ENCODE measurements at regions not wholly inside any gene's neighbourhood (a gene's known extent, or its start where the extent isn't known, plus 50 kb on each side); places are given as distances from the start of the nearest gene placed in this dataset.

DNA sequence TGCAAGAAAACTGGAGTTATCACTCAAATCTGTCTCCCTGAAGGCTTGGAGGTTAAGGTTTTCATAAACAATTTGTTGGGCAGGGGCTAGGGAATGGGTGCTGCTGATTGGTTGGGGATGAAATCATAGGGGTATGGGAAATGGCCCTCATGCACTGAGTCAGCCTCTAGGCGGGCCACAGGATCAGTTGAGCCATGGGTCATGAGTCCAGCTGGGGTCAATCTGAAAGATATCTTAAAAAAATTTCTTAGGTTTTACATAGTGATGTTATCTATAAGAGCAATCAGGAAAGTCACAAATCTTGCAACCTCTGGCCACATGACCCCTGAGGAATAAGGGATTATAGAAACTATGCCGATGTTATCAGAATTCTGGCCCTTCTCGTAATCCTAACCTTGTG, 491.7 kb downstream of the ZIC1 start:
- intact Hi-C loops (cut with DNase I) = no loop called here
- 90% methylated on average over 3 of the region's 3 CpGs for WGBS
- DNase-seq (ENCODE audit: extremely low spot score) = no peak
- Histone ChIP-seq H3K27me3 (no peaks in the 10 kb centered on the region), H3K4me1 (no peaks in the 10 kb centered on the region), H3K4me3 (no peak overlapping the region), H3K27ac (replicated peaks in 1 of 4) (no peak overlapping the region), H3K36me3 (no peaks in the 10 kb centered on the region), H3K9me3 (no peaks in the 10 kb centered on the region)
- TF ChIP-seq POLR2AphosphoS5 (IDR thresholded peaks at IDR 0.05) (no peak), POLR2A (IDR thresholded peaks at IDR 0.05; ENCODE audit: low read depth) (no peak), EP300 (IDR thresholded peaks at IDR 0.05) (no peak)
- TF ChIP-seq, protein P1, sequence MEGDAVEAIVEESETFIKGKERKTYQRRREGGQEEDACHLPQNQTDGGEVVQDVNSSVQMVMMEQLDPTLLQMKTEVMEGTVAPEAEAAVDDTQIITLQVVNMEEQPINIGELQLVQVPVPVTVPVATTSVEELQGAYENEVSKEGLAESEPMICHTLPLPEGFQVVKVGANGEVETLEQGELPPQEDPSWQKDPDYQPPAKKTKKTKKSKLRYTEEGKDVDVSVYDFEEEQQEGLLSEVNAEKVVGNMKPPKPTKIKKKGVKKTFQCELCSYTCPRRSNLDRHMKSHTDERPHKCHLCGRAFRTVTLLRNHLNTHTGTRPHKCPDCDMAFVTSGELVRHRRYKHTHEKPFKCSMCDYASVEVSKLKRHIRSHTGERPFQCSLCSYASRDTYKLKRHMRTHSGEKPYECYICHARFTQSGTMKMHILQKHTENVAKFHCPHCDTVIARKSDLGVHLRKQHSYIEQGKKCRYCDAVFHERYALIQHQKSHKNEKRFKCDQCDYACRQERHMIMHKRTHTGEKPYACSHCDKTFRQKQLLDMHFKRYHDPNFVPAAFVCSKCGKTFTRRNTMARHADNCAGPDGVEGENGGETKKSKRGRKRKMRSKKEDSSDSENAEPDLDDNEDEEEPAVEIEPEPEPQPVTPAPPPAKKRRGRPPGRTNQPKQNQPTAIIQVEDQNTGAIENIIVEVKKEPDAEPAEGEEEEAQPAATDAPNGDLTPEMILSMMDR (IDR thresholded peaks at IDR 0.05) = no peak

DNA sequence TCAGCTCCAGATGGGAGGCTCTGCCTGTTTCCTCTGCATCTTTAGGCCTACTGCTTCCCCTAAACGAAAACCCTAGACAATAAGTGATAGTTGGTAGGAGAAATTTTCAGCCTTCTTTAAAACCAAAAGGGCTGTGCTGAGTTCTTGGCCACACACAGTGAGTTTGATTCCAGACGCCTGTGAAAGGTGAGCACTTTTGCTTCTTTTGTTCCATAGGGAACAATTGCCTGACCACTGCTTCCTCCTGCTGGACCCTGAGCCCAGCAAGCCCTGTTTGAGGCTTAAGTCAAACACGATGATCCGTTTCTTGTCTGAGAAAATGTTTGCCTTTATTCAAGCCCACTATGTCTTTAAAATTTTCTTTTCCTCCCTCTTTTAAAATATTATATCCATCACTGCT, 493.9 kb downstream of the ZIC1 start:
- H3K4me1 ChIP-seq = no peaks in the 10 kb centered on the region
- no peak for DNase-seq (ENCODE audit: extremely low spot score)
- no peak overlapping the region for H3K27ac ChIP-seq (replicated peaks in 1 of 4)
- intact Hi-C loops (cut with DNase I) = no loop called here
- no peak overlapping the region for H3K4me3 ChIP-seq
- H3K9me3 ChIP-seq = no peaks in the 10 kb centered on the region
- TF ChIP-seq POLR2A (IDR thresholded peaks at IDR 0.05; ENCODE audit: low read depth) (no peak), POLR2AphosphoS5 (IDR thresholded peaks at IDR 0.05) (no peak), EP300 (IDR thresholded peaks at IDR 0.05) (no peak)
- TF ChIP-seq, protein P1 (IDR thresholded peaks at IDR 0.05) = no peak
- H3K27me3 ChIP-seq = no peaks in the 10 kb centered on the region
- 47% methylated on average over 4 of the region's 4 CpGs for WGBS
- H3K36me3 ChIP-seq = no peaks in the 10 kb centered on the region

DNA sequence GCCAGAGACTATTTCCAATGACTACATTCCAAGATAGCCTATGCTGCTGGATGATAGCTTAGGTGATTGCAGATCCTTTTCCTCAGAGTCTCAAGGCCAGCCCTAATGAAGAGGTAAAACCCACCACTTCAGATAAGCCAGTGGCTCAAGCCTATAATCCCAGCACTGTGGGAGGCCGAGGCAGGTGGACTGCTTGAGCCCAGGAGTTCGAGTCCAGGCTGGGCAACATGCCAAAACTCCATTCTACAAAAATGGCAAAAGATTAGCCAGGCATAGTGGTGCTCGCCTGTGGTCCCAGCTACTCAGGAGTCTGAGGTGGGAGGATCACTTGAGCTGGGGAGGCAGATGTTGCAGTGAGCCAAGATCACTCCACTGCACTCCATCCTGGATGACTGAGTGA, 495.3 kb downstream of the ZIC1 start:
- Histone ChIP-seq H3K4me3 (no peak overlapping the region), H3K36me3 (no peaks in the 10 kb centered on the region), H3K27me3 (no peaks in the 10 kb centered on the region), H3K27ac (replicated peaks in 1 of 4) (no peak overlapping the region), H3K4me1 (no peaks in the 10 kb centered on the region), H3K9me3 (no peaks in the 10 kb centered on the region)
- intact Hi-C loops (cut with DNase I) = no loop called here
- 83% methylated on average over 3 of the region's 3 CpGs for WGBS
- TF ChIP-seq, protein P1 (IDR thresholded peaks at IDR 0.05) = no peak
- TF ChIP-seq POLR2AphosphoS5 (IDR thresholded peaks at IDR 0.05) (no peak), POLR2A (IDR thresholded peaks at IDR 0.05; ENCODE audit: low read depth) (no peak), EP300 (IDR thresholded peaks at IDR 0.05) (no peak)
- DNase-seq (ENCODE audit: extremely low spot score) = no peak

DNA sequence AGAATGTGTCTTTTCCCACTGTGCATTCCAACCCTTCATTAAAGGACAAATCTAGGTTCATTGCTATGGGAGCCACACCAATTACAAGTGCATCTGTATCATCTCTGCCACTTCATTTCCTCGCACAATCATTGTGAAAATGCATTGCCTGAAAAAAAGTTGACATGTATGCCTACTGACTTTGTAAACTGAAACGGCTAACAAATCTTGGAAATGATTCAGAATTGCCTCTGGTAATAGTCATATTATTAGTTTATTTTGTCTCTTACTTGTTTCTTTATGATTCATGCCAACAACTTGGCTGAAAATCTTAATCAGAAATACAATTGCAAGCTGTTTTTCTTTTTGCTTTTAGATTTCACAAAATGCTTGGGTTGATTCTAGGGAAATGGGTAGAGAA, 497.1 kb downstream of the ZIC1 start:
- Histone ChIP-seq H3K9me3 (peaks cover 0 to 4% (median 0%) of the 10 kb centered on the region in 4 donors), H3K27ac (replicated peaks in 1 of 4) (no peak overlapping the region), H3K4me3 (no peak overlapping the region), H3K4me1 (no peaks in the 10 kb centered on the region), H3K36me3 (no peaks in the 10 kb centered on the region), H3K27me3 (no peaks in the 10 kb centered on the region)
- intact Hi-C loops (cut with DNase I) = no loop called here
- no peak for DNase-seq (ENCODE audit: extremely low spot score)
- 52% methylated on average over 2 of the region's 2 CpGs for WGBS
- TF ChIP-seq POLR2AphosphoS5 (IDR thresholded peaks at IDR 0.05) (no peak), POLR2A (IDR thresholded peaks at IDR 0.05; ENCODE audit: low read depth) (no peak), EP300 (IDR thresholded peaks at IDR 0.05) (no peak)
- TF ChIP-seq, protein P1 (IDR thresholded peaks at IDR 0.05) = no peak

DNA sequence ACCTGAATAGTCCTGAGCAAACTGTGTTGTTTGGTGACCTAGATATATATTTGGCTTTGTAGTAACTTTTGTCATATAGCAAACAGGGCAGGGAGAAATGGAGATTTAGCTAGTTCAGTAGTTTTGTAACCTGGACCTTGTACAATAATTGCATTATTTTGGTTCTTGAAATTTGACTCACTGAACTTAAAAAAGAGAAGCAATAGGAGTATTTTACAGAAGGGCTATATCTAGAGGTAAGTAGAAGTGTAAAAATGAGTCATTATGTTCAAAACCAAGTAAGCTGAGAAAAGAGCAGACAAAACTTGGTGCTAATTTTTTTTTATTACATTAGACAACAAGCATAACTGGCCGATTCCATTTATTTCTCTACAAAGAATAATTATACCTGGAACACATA, 505.4 kb downstream of the ZIC1 start:
- Histone ChIP-seq H3K27ac (replicated peaks in 1 of 4) (no peak overlapping the region), H3K4me3 (no peak overlapping the region), H3K9me3 (peaks cover 0 to 9% (median 0%) of the 10 kb centered on the region in 4 donors), H3K4me1 (no peaks in the 10 kb centered on the region), H3K36me3 (no peaks in the 10 kb centered on the region), H3K27me3 (no peaks in the 10 kb centered on the region)
- whole genome bisulfite sequencing = 88% methylated on average over 1 of the region's 1 CpG
- TF ChIP-seq POLR2A (IDR thresholded peaks at IDR 0.05; ENCODE audit: low read depth) = no peak
- no peak for TF ChIP-seq EP300 (IDR thresholded peaks at IDR 0.05)
- TF ChIP-seq, protein P1 (IDR thresholded peaks at IDR 0.05) = no peak
- no peak for TF ChIP-seq POLR2AphosphoS5 (IDR thresholded peaks at IDR 0.05)
- intact Hi-C loops (cut with DNase I) = no loop called here
- DNase-seq (ENCODE audit: extremely low spot score) = no peak
